NOMO-1 treated with DMSO at 0.1 percent for 48 hours (cell line): ENCODE measurements at regions not wholly inside any gene's neighbourhood (a gene's known extent, or its start where the extent isn't known, plus 50 kb on each side); places are given as distances from the start of the nearest gene placed in this dataset.
"Not testable (repeated sequence)": the region's sequence is repeated elsewhere in the genome, so short reads cannot be mapped to it uniquely, and the experiment has no call there.

Source experiments
- DNase-seq: peaks from one replicate; lab custom pipeline; 2025; ENCODE audit not compliant: unreplicated experiment; lab: John Stamatoyannopoulos, UW

DNA sequence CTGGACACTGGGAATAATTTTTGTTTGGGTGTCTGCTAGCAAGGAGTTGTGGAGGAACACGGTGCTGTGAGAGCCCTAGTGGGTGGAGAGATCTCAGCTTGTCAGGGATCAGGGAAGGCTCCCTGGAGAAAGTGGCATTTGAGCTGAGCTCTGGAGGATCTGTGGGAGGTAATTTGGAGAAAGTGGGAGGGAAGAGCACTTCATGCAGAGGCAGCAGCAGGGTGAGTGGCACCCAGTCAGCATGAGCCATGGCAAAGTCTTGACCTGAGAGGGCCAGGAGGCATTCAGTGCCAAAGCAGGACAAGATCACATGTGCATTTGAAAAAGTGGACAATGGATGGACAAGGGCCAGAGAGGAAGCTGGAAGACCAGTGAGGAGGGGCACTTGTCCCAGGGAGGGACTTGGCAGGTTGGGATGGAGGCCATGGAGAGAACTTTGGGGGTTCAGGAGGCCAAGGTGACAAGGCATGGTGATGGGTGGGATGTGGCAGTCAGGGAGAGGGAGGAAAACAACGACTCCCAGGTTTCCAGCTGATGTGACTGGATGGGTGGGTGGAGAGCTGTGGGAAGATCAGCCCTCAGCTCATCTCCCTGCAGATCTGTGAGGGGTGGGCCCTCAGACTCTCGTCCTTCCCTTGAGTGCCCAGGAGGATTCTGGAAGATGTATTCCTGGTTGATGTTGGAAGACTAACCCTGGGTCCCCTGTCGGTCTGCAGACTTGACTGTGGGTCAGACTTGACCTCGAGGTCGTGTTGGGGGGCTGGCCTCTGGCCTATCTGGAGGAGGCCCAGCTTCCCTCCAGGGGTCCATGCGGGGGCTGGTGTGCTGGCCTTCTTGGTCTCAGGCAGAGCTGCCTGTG lies 68.9 kb upstream of the PITX1 start:
- no peak for DNase-seq

DNA sequence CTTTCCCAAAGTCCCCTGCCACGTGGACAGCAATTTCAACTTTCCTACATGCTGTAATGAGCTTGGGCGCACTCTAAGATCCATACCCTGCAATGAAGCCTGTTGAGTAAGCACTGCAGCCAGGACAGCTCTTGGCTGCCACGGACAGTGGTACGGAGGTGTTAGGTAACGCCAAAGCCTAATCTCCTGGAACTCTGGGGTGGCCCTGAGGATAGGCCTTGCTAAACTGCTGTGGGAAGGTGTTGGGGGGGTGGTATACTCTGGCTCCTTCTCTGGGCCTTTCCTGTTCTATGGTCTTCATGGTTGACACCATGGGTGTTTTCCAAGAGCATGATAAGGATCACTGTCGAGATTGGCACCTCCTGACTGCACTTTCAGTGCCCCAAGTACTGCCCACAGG lies 66.4 kb upstream of the PITX1 start:
- no peak for DNase-seq

DNA sequence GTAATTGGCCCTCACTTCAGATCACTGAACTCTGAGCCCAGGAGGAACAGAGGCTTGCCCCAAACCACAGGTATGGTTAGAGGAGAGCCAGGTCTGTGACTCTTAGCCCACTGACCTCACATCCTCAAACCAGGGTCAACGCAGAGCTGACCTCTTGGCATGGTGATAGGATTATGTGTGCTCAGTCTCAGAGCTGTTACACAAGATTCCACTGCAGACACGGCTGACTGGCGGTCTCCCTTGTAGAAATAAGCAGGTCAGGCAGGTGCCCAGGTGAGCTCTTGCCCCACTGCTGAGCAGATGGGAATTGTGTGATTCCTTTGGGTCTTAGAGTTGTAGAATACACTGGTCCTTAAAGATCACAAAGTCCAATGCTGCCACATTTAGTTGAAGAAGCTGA lies 66.0 kb upstream of the PITX1 start:
- DNase-seq, result no peak

DNA sequence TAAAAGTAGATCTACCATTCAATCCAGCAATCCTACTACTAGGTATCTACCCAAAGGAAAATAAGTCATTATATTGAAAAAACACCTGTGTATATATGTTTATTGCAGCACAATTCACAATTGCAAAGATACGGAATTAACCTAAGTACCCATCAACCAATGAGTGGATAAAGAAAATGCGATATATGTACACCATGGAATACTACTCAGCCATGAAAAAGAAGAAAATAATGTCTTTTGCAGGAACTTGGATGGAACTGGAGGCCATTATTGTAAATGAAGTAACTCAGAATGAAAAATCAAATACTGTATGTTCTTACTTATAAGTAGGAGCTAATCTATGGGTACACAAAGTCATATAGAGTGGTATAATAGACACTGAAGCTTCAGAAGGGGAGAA lies 63.4 kb upstream of the PITX1 start:
- no peak for DNase-seq

DNA sequence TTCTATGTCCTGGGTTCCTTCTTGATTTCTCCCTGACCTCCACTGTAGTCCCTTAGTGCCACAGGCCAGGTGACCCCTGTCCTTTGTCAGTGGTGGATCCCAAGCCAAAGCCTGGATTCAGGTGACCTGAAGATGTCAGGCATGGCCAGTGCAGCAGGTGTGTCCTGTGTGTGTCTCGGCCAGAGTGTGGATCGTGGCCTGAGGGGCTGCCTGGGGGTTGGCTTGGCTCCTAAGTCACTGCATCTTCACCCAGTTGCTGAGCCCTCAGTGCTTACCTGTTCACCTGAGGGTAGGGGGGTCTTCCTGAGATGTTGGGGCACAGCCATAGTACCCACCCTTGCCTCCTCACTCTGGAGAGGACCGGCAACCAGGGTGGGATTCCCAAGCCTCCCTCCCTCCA lies 61.8 kb upstream of the PITX1 start:
- no peak for DNase-seq

DNA sequence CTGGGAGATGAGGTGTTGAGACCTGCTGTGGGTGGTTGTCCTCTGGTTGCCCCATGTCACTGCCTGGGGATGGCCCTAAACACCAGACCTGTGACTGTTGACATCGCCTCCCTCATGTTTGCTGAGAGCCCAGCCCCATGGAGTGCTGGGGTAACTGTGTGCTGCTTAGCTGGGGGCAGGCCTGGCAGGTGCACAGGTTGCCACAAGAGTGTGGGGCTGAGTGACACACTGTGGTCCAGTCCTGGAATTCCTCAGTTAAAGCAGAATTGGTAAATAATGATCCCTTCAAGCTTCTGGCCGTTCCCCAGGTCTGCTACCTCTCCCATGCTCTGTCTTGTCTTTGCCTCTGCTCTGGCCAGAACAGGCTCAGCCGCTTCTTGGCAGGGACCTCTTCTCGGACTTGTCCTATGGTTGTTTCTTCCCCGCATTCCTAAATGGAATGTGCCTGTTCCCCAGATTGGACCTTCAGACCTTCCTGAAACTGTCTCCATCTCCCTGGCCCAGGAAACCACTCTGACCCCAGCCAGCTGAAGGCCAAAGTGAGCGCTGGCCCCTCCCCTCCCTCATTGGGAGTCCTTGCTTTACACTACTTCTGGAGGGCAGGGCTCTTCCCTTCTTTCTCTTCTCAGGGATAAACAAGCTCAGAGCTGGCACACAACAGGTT lies 61.2 kb upstream of the PITX1 start:
- DNase-seq, result no peak

DNA sequence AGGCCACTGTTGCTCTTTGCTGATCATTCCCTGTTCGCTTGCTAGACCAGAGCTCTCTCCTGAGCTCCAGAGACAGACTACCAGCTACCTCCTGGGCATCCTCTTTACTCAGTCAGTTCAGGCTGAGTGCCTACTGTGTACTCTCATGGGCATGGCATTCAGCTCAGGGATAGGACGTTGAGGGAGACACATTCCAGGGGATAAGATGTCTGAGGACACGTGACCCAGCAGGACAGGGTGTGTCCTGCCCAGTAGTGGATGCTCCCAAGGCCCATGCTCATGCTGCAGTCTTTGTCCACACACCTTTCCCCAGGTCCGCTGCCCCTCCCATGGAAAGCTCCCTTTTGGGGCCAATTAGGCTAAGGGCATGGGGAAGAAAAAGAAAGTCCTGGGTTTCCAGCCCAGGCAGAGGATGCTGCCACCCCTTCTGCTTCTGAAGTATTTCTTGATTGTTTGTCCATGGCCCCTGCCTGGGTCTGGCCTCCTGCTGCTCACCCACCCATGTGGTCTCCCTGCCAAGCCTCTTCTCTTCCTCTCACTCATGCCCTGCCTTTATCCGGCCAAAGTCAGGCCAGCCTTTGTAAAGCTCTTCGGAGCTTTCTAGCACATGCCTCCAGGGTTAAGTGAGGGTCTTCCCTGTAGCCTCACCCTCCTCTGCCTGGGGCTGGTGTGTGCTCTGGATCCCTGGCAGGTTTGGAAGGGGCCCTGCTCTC lies 60.5 kb upstream of the PITX1 start:
- DNase-seq, result no peak

DNA sequence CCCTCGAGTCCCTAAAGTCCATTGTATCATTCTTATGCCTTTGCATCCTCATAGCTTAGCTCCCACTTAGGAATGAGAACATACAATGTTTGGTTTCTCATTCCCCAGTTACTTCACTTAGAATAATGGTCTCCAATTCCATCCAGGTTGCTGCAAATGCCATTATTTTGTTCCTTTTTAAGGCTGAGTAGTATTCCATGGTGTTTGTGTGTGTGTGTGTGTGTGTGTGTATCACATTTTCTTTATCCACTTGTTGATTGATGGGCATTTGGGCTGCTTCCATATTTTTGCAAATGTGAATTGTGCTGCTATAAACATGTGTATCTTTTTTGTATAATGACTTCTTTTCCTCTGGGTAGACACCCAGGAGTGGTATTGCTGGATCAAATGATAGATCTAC lies 59.5 kb upstream of the PITX1 start:
- not testable (repeated sequence) for DNase-seq

DNA sequence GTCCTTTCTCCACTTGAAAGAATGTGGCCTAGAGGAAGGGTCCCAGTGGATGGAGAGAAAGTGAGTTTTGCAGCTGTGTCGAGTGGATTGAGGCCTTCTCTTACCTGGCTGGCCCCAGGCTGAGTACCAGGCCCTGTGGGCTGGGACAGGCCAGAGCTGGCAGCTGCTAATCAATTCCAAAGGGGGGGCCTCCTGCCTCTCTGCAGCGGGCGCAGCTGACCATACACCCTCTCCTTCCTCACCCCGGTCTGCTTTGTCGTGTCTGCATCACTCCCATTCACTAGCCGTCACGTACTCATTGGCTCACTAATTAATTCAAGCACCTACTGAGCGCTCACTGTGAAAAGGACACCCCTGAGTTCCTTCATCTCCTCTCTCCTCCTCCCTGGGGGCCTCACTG lies 58.4 kb upstream of the PITX1 start:
- DNase-seq, result no peak

DNA sequence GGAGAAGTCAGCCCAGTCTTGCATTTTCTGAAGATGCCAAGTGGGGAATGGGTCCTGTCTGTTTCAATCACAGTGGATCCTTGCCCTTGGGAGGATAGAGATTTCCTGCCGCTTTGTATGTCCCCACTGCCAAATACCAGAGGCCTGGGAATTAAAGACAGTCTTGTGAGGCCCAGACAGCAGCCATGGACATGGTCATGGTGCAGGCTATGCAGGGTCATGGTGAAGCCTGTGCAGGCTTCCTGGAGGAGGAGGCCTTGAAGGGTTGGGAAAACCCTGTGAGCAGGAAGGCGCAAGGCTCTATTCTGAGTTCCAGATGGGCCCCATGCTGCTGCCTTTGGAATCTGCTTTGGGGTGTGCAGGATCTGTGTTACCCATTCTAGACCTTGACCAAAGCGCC lies 57.3 kb upstream of the PITX1 start:
- no peak for DNase-seq

DNA sequence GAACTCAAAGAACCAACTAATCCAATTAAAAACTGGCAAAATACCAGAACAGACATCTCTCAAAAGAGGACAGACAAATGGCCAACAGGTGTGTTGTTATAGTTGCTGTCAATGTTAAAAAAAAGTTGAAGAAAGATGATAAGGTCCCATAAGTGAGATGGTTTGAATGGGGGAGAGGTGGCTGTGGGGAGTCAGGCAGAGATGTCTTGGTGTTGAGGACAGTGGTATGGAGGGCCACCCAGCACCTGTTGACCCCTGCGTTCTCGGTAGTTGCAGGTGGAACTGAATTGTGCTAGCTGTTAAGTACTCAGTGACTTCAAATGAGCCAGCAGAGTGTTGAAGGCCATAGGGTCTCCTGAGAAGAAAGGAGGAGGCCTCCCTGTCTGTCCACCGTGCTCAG lies 55.9 kb upstream of the PITX1 start:
- DNase-seq, result no peak

DNA sequence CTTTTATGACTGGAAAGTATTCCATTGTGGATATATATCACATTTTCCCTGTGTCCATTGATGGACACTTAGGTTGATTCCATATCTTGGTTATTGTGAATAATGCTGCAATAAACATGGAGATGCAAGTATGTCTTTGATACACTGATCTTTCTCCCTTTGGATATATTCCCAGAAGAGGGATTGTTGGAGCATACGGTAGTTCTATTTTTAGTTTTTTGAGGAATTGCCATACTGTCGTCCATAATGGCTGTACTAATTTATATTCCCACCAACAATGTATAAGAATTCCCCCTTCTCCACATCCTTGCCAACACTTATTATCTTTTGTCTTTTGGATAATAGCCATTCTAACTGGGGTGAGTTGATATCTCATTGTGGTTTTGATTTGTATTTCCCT lies 54.9 kb upstream of the PITX1 start:
- no peak for DNase-seq

DNA sequence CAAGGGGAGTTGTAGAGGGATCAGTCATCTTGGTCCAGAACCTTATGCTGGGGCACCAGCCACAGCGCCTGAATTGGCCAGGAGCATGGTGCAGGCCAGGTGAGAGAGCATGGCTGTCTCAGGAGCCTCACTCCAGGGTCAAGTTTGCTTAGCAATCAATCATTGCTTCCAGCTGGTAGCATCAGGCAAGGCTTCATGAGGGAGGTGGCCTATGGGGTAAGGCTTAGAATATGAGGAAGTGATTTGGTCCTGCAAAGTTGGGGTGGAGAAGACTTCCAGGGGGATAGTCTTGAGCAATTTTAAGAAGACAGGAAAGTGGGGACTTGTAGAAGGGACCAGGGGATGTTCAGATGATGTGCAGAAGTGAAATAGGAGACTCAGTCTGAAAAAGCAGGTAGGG lies 53.9 kb upstream of the PITX1 start:
- no peak for DNase-seq

DNA sequence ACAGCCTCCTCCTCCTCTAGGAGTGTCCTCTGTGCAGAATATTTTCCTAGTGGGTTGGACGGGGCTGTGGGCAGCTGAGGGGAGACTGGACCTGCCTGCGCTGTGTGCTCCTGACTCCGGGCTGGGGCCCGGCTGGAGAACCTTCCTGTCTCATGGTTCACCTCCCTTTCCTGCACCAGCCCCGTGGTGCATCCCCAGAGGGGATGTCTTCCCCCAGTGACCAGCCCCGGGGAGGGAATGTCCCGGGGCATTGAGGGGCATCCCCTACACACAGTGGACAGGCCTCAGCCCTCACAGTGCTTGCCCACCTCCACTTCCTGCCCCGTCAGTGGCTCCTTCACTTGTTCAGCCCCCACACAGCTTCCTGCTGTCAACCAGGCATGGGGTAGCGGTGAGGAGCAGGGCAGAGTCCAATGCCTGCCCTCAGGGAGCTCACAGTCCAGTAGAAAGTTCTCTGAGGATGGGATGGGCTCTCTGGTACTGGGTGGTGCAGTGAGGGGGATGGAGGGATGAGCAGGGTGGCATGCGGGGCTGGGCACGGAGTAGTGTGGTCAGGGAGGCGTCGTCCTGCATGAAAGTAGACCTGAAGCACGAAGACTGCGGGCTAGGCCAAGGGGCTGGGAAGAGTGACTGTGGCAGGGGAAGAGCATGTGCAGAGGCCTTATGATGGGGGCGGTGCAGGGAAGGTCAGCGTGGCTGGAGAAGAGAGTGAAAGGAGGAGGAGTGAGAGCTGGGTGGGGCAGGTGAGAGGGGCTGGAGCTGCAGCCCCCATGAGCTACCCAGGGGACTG lies 52.1 kb upstream of the PITX1 start:
- DNase-seq, result no peak

DNA sequence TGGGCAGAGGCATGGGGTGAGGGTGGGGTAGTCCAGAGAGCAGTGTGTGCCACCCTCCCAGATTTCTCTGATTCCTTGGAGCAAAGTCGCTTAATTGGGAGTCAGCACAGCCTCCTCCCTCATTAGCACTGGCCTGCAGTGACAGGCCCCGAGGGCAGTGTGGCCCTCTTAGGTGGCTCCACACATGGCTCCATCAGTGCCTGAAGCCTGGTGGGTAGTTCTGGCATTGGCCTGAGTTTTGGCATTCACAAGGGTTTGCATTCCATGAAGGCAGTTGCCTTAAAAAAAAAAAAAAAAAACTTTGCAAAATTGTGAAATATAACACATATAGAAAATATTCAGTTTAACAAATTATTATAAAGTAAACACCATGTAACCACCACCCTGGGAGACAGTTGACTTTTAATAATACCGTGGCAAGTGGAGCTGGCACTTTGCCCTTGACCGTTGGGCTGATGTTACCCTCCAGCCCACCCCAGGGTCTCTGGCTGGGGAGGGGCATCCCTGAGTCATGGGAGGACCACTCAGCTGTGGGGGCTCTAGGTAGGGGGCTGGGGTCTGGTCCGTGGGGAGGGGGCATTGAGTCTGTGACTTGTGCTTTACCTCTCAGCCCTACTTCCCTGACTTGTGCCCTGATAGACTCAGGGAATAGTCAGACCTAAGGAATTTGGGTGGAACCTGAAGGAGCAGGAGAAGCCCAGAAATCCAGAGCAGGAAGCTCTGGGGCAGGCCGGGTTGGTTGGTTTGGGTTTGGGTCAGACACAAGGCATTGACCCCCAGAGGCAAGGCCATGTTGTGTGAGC lies 51.3 kb upstream of the PITX1 start:
- no peak for DNase-seq
